DOHH2 (cell line): ENCODE measurements at regions not wholly inside any gene's neighbourhood (a gene's known extent, or its start where the extent isn't known, plus 50 kb on each side); places are given as distances from the start of the nearest gene placed in this dataset.

ENCODE experiments used
- CTCF ChIP-seq: fragments of 200-600 bp; sonication (generic); IDR thresholded peaks from one replicate; pipeline ENCODE4 v1.5.1; 2014; ENCODE audit warnings: antibody characterized with exemption, mild to moderate bottlenecking, low read depth, low read length; ENCODE audit not compliant: poor library complexity, severe bottlenecking
- EZH2phosphoT487 ChIP-seq: fragments of 200-600 bp; sonication (generic); IDR thresholded peaks from 2 replicates; pipeline ENCODE4 v1.6.1; 2017; ENCODE audit warnings: borderline replicate concordance, mild to moderate bottlenecking, antibody characterized with exemption, low read length, moderate library complexity, mixed read lengths

- TF ChIP-seq CTCF: no peak
- no peak for TF ChIP-seq EZH2phosphoT487
Observed at GRCh38 chr6:108744996-108745395, 103.2 kb upstream of the ARMC2 start.
